H9 (cell line): ENCODE measurements at regions not wholly inside any gene's neighbourhood (a gene's known extent, or its start where the extent isn't known, plus 50 kb on each side); places are given as distances from the start of the nearest gene placed in this dataset.

ENCODE experiments used
- DNase-seq: peaks from one replicate; pipeline ENCODE4 v3.0.0-alpha.2; 2017
- H2AFZ ChIP-seq: one replicate; pipeline ENCODE4 v1.6.1; 2013; ENCODE audit warnings: mild to moderate bottlenecking, low read length, control low read depth, moderate library complexity
- H2AK5ac ChIP-seq: 2 replicates; pipeline ENCODE4 v1.6.1; 2013; ENCODE audit warnings: low read length, control low read depth, mixed read lengths; ENCODE audit not compliant: insufficient read length
- H2BK120ac ChIP-seq: one replicate; pipeline ENCODE4 v1.6.1; 2013; ENCODE audit warnings: low read depth, mild to moderate bottlenecking, low read length, control low read depth, inconsistent platforms; ENCODE audit not compliant: poor library complexity, severe bottlenecking
- H2BK12ac ChIP-seq: 2 replicates; pipeline ENCODE4 v1.6.1; 2013; ENCODE audit warnings: low read length, control low read depth, mixed read lengths, low read depth; ENCODE audit not compliant: insufficient read length
- H2BK15ac ChIP-seq: 2 replicates; pipeline ENCODE4 v1.6.1; 2013; ENCODE audit warnings: low read depth, low read length, control low read depth
- H2BK20ac ChIP-seq: one replicate; pipeline ENCODE4 v1.6.1; 2013; ENCODE audit warnings: low read depth, mild to moderate bottlenecking, low read length, control low read depth, inconsistent platforms; ENCODE audit not compliant: poor library complexity, severe bottlenecking
- H2BK5ac ChIP-seq: 2 replicates; pipeline ENCODE4 v1.6.1; 2013; ENCODE audit warnings: low read length, control low read depth, mixed read lengths; ENCODE audit not compliant: insufficient read length
- H3K14ac ChIP-seq: 2 replicates; pipeline ENCODE4 v1.6.1; 2013; ENCODE audit warnings: low read length, control low read depth; ENCODE audit not compliant: insufficient read depth
- H3K18ac ChIP-seq: 2 replicates; pipeline ENCODE4 v1.6.1; 2013; ENCODE audit warnings: low read depth, mild to moderate bottlenecking, mixed read lengths, low read length, control low read depth; ENCODE audit not compliant: insufficient read length
- H3K23ac ChIP-seq: 2 replicates; pipeline ENCODE4 v1.6.1; 2013; ENCODE audit warnings: low read length, control low read depth, mixed read lengths, low read depth; ENCODE audit not compliant: insufficient read length
- H3K23me2 ChIP-seq: 2 replicates; pipeline ENCODE4 v1.6.1; 2013; ENCODE audit warnings: low read depth, mild to moderate bottlenecking, mixed read lengths, low read length, control low read depth; ENCODE audit not compliant: insufficient read length, poor library complexity, severe bottlenecking
- H3K27ac ChIP-seq: 2 replicates; pipeline ENCODE4 v1.5.1; 2013; ENCODE audit warnings: low read length, control low read depth, mixed read lengths, low read depth; ENCODE audit not compliant: insufficient read length
- H3K27me3 ChIP-seq: 2 replicates; pipeline ENCODE4 v1.6.1; 2013; ENCODE audit warnings: low read length, control low read depth, inconsistent platforms; ENCODE audit not compliant: insufficient read depth
- H3K4ac ChIP-seq: 2 replicates; pipeline ENCODE4 v1.6.1; 2013; ENCODE audit warnings: low read depth, mild to moderate bottlenecking, control low read depth, inconsistent platforms, low read length, moderate library complexity
- H3K4me1 ChIP-seq: 2 replicates; pipeline ENCODE4 v1.6.1; 2013; ENCODE audit warnings: low read length, control low read depth, inconsistent platforms; ENCODE audit not compliant: insufficient read depth
- H3K4me2 ChIP-seq: 2 replicates; pipeline ENCODE4 v1.6.1; 2013; ENCODE audit warnings: low read length, control low read depth, mixed read lengths; ENCODE audit not compliant: insufficient read length, insufficient read depth
- H3K56ac ChIP-seq: 2 replicates; pipeline ENCODE4 v1.6.1; 2013; ENCODE audit warnings: low read depth, mild to moderate bottlenecking, mixed read lengths, low read length, control low read depth; ENCODE audit not compliant: insufficient read length
- H3K79me1 ChIP-seq: 2 replicates; pipeline ENCODE4 v1.6.1; 2013; ENCODE audit warnings: low read depth, mild to moderate bottlenecking, moderate library complexity, low read length, control low read depth, inconsistent platforms; ENCODE audit not compliant: insufficient read depth, poor library complexity, severe bottlenecking
- H3K79me2 ChIP-seq: 2 replicates; pipeline ENCODE4 v1.6.1; 2013; ENCODE audit warnings: low read length, control low read depth, inconsistent platforms; ENCODE audit not compliant: insufficient read depth
- H3K9ac ChIP-seq: 2 replicates; pipeline ENCODE4 v1.6.1; 2013; ENCODE audit warnings: low read length, control low read depth, mixed read lengths; ENCODE audit not compliant: insufficient read length; ENCODE audit errors: extremely low read depth
- H3K9me3 ChIP-seq: one replicate; pipeline ENCODE4 v1.6.1; 2013; ENCODE audit warnings: low read depth, low read length, inconsistent platforms; ENCODE audit not compliant: control insufficient read depth
- H3T11ph ChIP-seq: one replicate; pipeline ENCODE4 v1.6.1; 2013; ENCODE audit warnings: mild to moderate bottlenecking, low read length, control low read depth, inconsistent platforms
- H4K20me1 ChIP-seq: one replicate; pipeline ENCODE4 v1.6.1; 2013; ENCODE audit not compliant: control insufficient read depth, insufficient read length, insufficient read depth
- H4K5ac ChIP-seq: 2 replicates; pipeline ENCODE4 v1.6.1; 2013; ENCODE audit warnings: low read depth, mild to moderate bottlenecking, mixed read lengths, low read length, control low read depth; ENCODE audit not compliant: insufficient read length
- H4K8ac ChIP-seq: replicated peaks from 2 replicates; pipeline ENCODE4 v1.6.1; 2013; ENCODE audit warnings: low read length, control low read depth, mixed read lengths, low read depth; ENCODE audit not compliant: insufficient read length
- H4K91ac ChIP-seq: 2 replicates; pipeline ENCODE4 v1.6.1; 2013; ENCODE audit warnings: low read depth, mild to moderate bottlenecking, moderate library complexity, mixed read lengths, low read length, control low read depth; ENCODE audit not compliant: insufficient read length
- H3K27ac Mint-ChIP-seq, 3 experiments: 2 replicates in 2 of 3; 3 replicates in 1 of 3; pipeline ENCODE4 v1.8.0; 2020 to 2021; ENCODE audit warnings: mixed read lengths in 3 of 3, mild to moderate bottlenecking in 1 of 3, moderate library complexity in 1 of 3
- H3K27me3 Mint-ChIP-seq: 2 replicates; pipeline ENCODE4 v1.8.0; 2021; ENCODE audit warnings: low read depth, mild to moderate bottlenecking, moderate library complexity, mixed read lengths
- H3K36me3 Mint-ChIP-seq, 3 experiments: 2 replicates in 2 of 3; 3 replicates in 1 of 3; pipeline ENCODE4 v1.8.0; 2020 to 2021; ENCODE audit warnings: low read depth in 3 of 3, mixed read lengths in 3 of 3; ENCODE audit not compliant: insufficient read depth in 1 of 3
- H3K4me1 Mint-ChIP-seq, 2 experiments: 2 replicates each; pipeline ENCODE4 v1.8.0; 2020; ENCODE audit warnings: mixed read lengths in 2 of 2
- H3K4me3 Mint-ChIP-seq, 2 experiments: 2 replicates in 1 of 2; 3 replicates in 1 of 2; pipeline ENCODE4 v1.8.0; 2020 to 2021; ENCODE audit warnings: mild to moderate bottlenecking in 2 of 2, mixed read lengths in 2 of 2, moderate library complexity in 1 of 2
- H3K9me3 Mint-ChIP-seq, 2 experiments: 2 replicates in 1 of 2; 3 replicates in 1 of 2; pipeline ENCODE4 v1.8.0; 2020; ENCODE audit warnings: mild to moderate bottlenecking in 2 of 2, mixed read lengths in 2 of 2, moderate library complexity in 1 of 2
- CTCF ChIP-seq: fragments of 200-600 bp; sonication (generic); conservative IDR thresholded peaks from 3 replicates; pipeline ENCODE4 v1.8.0; 2021; ENCODE audit warnings: antibody characterized with exemption, mild to moderate bottlenecking
- WGBS: extraction: QIAGEN DNeasy Blood & Tissue Kit; methylation state at CpG from one replicate; pipeline ENCODE4 v1.1.7; 2013; ENCODE audit warnings: missing lambda C conversion rate, low lambda C conversion rate, mixed read lengths; ENCODE audit not compliant: insufficient read length; ENCODE audit errors: extremely low coverage; 5-methylcytosine and 5-hydroxymethylcytosine counted together

GRCh38 chr20:41956338-41957074, 338.3 kb upstream of the CHD6 start:
- no peaks in the 10 kb centered on the region for H3K79me1 ChIP-seq
- no peak overlapping the region for H3K18ac ChIP-seq
- no peak overlapping the region for H3K27ac ChIP-seq
- H4K8ac ChIP-seq, result no peak overlapping the region
- no peak overlapping the region for H2BK20ac ChIP-seq
- H3K27me3 ChIP-seq, result no peaks in the 10 kb centered on the region
- H3K4ac ChIP-seq, result no peak overlapping the region
- H3K79me2 ChIP-seq, result no peaks in the 10 kb centered on the region
- H2BK12ac ChIP-seq, result no peak overlapping the region
- H4K5ac ChIP-seq, result no peak overlapping the region
- H2AFZ ChIP-seq, result no peak overlapping the region
- H3T11ph ChIP-seq, result no peak overlapping the region
- H3K9me3 ChIP-seq, result no peaks in the 10 kb centered on the region
- Mint-ChIP-seq H3K27ac (no peak overlapping the region), H3K9me3 (no peaks in the 10 kb centered on the region; a peak in 1 of 5 replicates), H3K36me3 (no peaks in the 10 kb centered on the region), H3K4me3 (no peak overlapping the region), H3K4me1 (peaks cover 3 to 7% of the 10 kb centered on the region in 2 experiments; a peak in 3 of 4 replicates), H3K27me3 (peaks cover 2% of the 10 kb centered on the region; the same call in 1 of the 2 replicates)
- H3K9ac ChIP-seq, result no peak overlapping the region
- H4K91ac ChIP-seq, result no peak overlapping the region
- no peaks in the 10 kb centered on the region for H3K4me1 ChIP-seq
- H3K23me2 ChIP-seq, result no peaks in the 10 kb centered on the region
- WGBS, result no CpG with 5 or more reads among the region's 6 CpGs
- no peak overlapping the region for H3K4me2 ChIP-seq
- H3K23ac ChIP-seq, result no peak overlapping the region
- H2BK5ac ChIP-seq, result no peak overlapping the region
- no peaks in the 10 kb centered on the region for H4K20me1 ChIP-seq
- no peak overlapping the region for H2AK5ac ChIP-seq
- no peak overlapping the region for H3K14ac ChIP-seq
- no peak overlapping the region for H2BK15ac ChIP-seq
- DNase-seq, result peak; percentile 39
- no peak overlapping the region for H3K56ac ChIP-seq
- peak; percentile 88 for TF ChIP-seq CTCF
- H2BK120ac ChIP-seq, result no peak overlapping the region
